PC-3 (cell line): ENCODE measurements at regions not wholly inside any gene's neighbourhood (a gene's known extent, or its start where the extent isn't known, plus 50 kb on each side); places are given as distances from the start of the nearest gene placed in this dataset.

Source experiments
- ATAC-seq: fragments of 200-7000 bp; cut with Tn5 transposase; 2 replicates; pipeline ENCODE4 v1.9.1; 2020; ENCODE audit warnings: mild to moderate bottlenecking, moderate library complexity
- BruUV-seq: library from RNA; stranded (reverse); fragments of 400-500 nt; replicated peaks from 2 replicates; lab custom pipeline; 2021; lab: Mats Ljungman, UMichigan
- CTCF ChIA-PET: fragments of 300-600 bp; sonication (Branson Sonifier 250); formaldehyde crosslinking; loops from one replicate; lab custom pipeline; 2022; ENCODE audit warnings: antibody characterized with exemption; lab: Charles Lee
- POLR2A ChIA-PET: fragments of 300-600 bp; sonication (Branson Sonifier 250); formaldehyde crosslinking; loops from one replicate; lab custom pipeline; 2022; ENCODE audit warnings: antibody characterized with exemption; ENCODE audit not compliant: unreplicated experiment; lab: Charles Lee
- DNase-seq: peaks from one replicate; pipeline ENCODE4 v3.0.0-alpha.2; 2015
- H2AFZ ChIP-seq: fragments of 300-600 bp; sonication (generic); 2 replicates; pipeline ENCODE4 v1.6.0; 2016; ENCODE audit warnings: antibody characterized with exemption, low read length
- H3F3A ChIP-seq: fragments of 300-600 bp; sonication (generic); one replicate; pipeline ENCODE4 v1.6.0; 2017; ENCODE audit warnings: antibody characterized with exemption, low read length, control low read depth, mild to moderate bottlenecking; ENCODE audit not compliant: unreplicated experiment
- H3K27ac ChIP-seq: fragments of 300-600 bp; sonication (generic); 2 replicates; pipeline ENCODE4 v1.5.1; 2016; ENCODE audit warnings: mild to moderate bottlenecking, low read length
- H3K27me3 ChIP-seq: fragments of 300-600 bp; sonication (generic); 2 replicates; pipeline ENCODE4 v1.6.1; 2016; ENCODE audit warnings: low read length, mixed read lengths
- H3K36me3 ChIP-seq: fragments of 300-600 bp; sonication (generic); 2 replicates; pipeline ENCODE4 v1.6.1; 2016; ENCODE audit warnings: low read depth, mixed run types, low read length, mixed read lengths
- H3K4me1 ChIP-seq: fragments of 300-600 bp; sonication (generic); 2 replicates; pipeline ENCODE4 v1.5.1; 2016; ENCODE audit warnings: low read length; ENCODE audit not compliant: insufficient read depth
- H3K4me2 ChIP-seq: fragments of 300-600 bp; sonication (generic); 2 replicates; pipeline ENCODE4 v1.6.0; 2016; ENCODE audit warnings: low read length
- H3K4me3 ChIP-seq: fragments of 300-600 bp; sonication (generic); 2 replicates; pipeline ENCODE4 v1.5.1; 2016; ENCODE audit warnings: mild to moderate bottlenecking, low read length, mixed read lengths
- H3K79me2 ChIP-seq: fragments of 300-600 bp; sonication (generic); 2 replicates; pipeline ENCODE4 v1.6.1; 2017; ENCODE audit warnings: low read length, mixed read lengths
- H3K9ac ChIP-seq: fragments of 300-600 bp; sonication (generic); 2 replicates; pipeline ENCODE4 v1.6.0; 2016; ENCODE audit warnings: mild to moderate bottlenecking, low read length
- H3K9me2 ChIP-seq: fragments of 300-600 bp; sonication (generic); replicated peaks from 2 replicates; pipeline ENCODE4 v1.6.1; 2016; ENCODE audit warnings: mixed run types, low read length, mixed read lengths
- H3K9me3 ChIP-seq: fragments of 300-600 bp; sonication (generic); 2 replicates; pipeline ENCODE4 v1.6.1; 2016; ENCODE audit warnings: low read length, mixed read lengths
- H4K20me1 ChIP-seq: fragments of 300-600 bp; sonication (generic); 2 replicates; pipeline ENCODE4 v1.6.1; 2016; ENCODE audit warnings: low read length, mixed read lengths
- EZH2 ChIP-seq: fragments of 300-600 bp; sonication (generic); IDR thresholded peaks from one replicate; pipeline ENCODE4 v1.6.1; 2017; ENCODE audit warnings: antibody characterized with exemption, mild to moderate bottlenecking, low read length; ENCODE audit not compliant: unreplicated experiment
- EZH2phosphoT487 ChIP-seq: fragments of 300-600 bp; sonication (generic); IDR thresholded peaks from 2 replicates; pipeline ENCODE4 v1.6.1; 2018; ENCODE audit warnings: mild to moderate bottlenecking, antibody characterized with exemption, low read length, borderline replicate concordance
- intact Hi-C: fragments of 100-400 bp; cut with micrococcal nuclease; formaldehyde crosslinking; loops from 2 replicates; pipeline ENCODE4 v1.9.0; 2023
- TF ChIP-seq, protein P1 (sequence below): fragments of 300-600 bp; sonication (generic); conservative IDR thresholded peaks from 2 replicates; pipeline ENCODE4 v1.5.1; 2017; ENCODE audit warnings: antibody characterized with exemption, low read depth, mild to moderate bottlenecking, low read length

DNA sequence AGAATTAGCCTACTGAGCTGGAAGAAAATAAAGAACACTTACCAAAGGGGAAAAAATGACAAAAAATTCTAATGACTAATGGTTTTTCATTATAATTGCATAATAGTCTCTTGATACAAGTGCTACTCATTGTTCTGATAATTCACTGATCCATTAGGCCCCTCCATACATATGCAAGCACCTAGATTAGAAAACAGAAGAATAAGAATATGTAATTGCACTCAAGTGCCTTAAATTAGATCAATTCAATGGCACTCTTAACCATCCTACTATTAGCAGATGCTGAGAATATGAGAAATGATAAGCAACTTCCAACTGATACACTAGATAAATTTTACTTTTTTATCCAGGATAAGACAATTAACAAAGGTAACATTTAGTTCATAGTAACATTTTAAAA is 440.9 kb upstream of the C9orf72 start:
- no peaks in the 10 kb centered on the region for H4K20me1 ChIP-seq
- no peaks in the 10 kb centered on the region for H3K4me1 ChIP-seq
- H3K79me2 ChIP-seq: no peaks in the 10 kb centered on the region
- no peak overlapping the region for H2AFZ ChIP-seq
- no peak overlapping the region for H3K9ac ChIP-seq
- H3K36me3 ChIP-seq: no peaks in the 10 kb centered on the region
- H3K9me3 ChIP-seq: no peaks in the 10 kb centered on the region
- no peak overlapping the region for H3K27ac ChIP-seq
- DNase-seq (no peak), ATAC-seq (no peak)
- no peaks in the 10 kb centered on the region for H3K9me2 ChIP-seq
- no peak overlapping the region for H3K4me3 ChIP-seq
- peaks cover 4% of the 10 kb centered on the region for H3K27me3 ChIP-seq
- ChIA-PET CTCF (no interaction called here), POLR2A (no interaction called here)
- TF ChIP-seq, protein P1, sequence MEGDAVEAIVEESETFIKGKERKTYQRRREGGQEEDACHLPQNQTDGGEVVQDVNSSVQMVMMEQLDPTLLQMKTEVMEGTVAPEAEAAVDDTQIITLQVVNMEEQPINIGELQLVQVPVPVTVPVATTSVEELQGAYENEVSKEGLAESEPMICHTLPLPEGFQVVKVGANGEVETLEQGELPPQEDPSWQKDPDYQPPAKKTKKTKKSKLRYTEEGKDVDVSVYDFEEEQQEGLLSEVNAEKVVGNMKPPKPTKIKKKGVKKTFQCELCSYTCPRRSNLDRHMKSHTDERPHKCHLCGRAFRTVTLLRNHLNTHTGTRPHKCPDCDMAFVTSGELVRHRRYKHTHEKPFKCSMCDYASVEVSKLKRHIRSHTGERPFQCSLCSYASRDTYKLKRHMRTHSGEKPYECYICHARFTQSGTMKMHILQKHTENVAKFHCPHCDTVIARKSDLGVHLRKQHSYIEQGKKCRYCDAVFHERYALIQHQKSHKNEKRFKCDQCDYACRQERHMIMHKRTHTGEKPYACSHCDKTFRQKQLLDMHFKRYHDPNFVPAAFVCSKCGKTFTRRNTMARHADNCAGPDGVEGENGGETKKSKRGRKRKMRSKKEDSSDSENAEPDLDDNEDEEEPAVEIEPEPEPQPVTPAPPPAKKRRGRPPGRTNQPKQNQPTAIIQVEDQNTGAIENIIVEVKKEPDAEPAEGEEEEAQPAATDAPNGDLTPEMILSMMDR: no peak
- TF ChIP-seq EZH2: no peak
- BruUV-seq: no TSS peak
- H3F3A ChIP-seq: no peaks in the 10 kb centered on the region
- intact Hi-C loops: no loop called here
- H3K4me2 ChIP-seq: no peak overlapping the region

DNA sequence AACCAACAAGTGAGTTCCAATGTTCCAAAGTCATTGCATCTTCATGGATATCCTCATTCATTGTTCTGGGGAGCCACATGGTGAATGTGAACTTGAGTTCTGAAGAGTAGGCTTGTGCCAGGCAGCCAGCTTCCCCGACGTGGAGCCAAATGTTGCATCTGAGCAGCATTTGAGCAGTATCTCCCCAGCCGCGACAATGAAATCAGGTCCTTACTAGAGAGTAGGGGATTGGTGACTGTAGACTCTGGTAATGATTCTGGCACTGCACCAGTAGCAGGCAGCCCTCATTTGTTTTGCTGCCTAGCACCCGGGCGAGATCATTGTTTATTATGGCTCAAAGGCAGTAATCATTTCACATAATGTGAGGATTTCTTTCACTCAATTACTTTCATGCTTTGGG is 451.4 kb upstream of the C9orf72 start:
- no peak overlapping the region for H3K4me2 ChIP-seq
- ATAC-seq: no peak
- no peaks in the 10 kb centered on the region for H3K36me3 ChIP-seq
- no peak overlapping the region for H3K27ac ChIP-seq
- BruUV-seq: no TSS peak
- ChIA-PET POLR2A (no interaction called here), CTCF (no interaction called here)
- H2AFZ ChIP-seq: no peak overlapping the region
- no peaks in the 10 kb centered on the region for H3K79me2 ChIP-seq
- no peak for DNase-seq
- TF ChIP-seq EZH2: no peak
- TF ChIP-seq EZH2phosphoT487: no peak
- TF ChIP-seq, protein P1: no peak
- no peak overlapping the region for H3K4me3 ChIP-seq
- no peaks in the 10 kb centered on the region for H3K27me3 ChIP-seq
- H3K9me2 ChIP-seq: no peaks in the 10 kb centered on the region
- no peak overlapping the region for H3K9ac ChIP-seq
- no peaks in the 10 kb centered on the region for H3F3A ChIP-seq
- intact Hi-C loops: no loop called here
- no peaks in the 10 kb centered on the region for H3K9me3 ChIP-seq
- no peaks in the 10 kb centered on the region for H4K20me1 ChIP-seq
- no peaks in the 10 kb centered on the region for H3K4me1 ChIP-seq

DNA sequence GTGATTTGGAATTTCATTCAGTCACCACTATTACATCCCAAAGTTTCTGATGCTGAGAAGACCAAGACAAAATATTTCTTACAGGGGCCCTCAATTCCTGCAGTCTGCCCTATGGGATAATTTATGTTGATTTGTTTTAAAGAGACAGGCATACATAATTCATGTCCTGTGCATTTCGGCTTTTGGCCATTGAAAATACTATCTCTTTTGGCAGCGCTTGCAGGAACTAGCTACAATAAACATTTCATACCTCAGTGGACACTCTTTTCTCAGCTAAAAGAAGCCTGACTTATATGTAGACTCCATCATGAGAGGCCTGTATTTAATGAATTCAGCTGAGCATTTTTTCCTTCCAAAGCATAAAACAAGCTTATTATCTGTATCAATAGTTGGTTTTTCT is 451.9 kb upstream of the C9orf72 start:
- Histone ChIP-seq H3K4me2 (no peak overlapping the region), H3K79me2 (no peaks in the 10 kb centered on the region), H3K27ac (no peak overlapping the region), H2AFZ (no peak overlapping the region), H4K20me1 (no peaks in the 10 kb centered on the region), H3K4me1 (no peaks in the 10 kb centered on the region), H3F3A (no peaks in the 10 kb centered on the region), H3K4me3 (no peak overlapping the region), H3K36me3 (no peaks in the 10 kb centered on the region), H3K9me3 (no peaks in the 10 kb centered on the region), H3K9ac (no peak overlapping the region), H3K27me3 (no peaks in the 10 kb centered on the region), H3K9me2 (no peaks in the 10 kb centered on the region)
- DNase-seq: no peak
- TF ChIP-seq, protein P1: no peak
- TF ChIP-seq EZH2phosphoT487: no peak
- ChIA-PET POLR2A (no interaction called here), CTCF (no interaction called here)
- no TSS peak for BruUV-seq
- ATAC-seq: no peak
- intact Hi-C loops: no loop called here
